ENCODE measurements at regions not wholly inside any gene's neighbourhood (a gene's known extent, or its start where the extent isn't known, plus 50 kb on each side); places are given as distances from the start of the nearest gene placed in this dataset.

GRCh38 chr15:35312344-35312743 lies 227.2 kb upstream of the NANOGP8 start:
- Histone ChIP-seq H3K36me3 (ENCODE audit: insufficient read depth, low read length) (no peaks in the 10 kb centered on the region), H3K9me3 (ENCODE audit: insufficient read depth, low read depth, low read length) (no peaks in the 10 kb centered on the region), H3F3A (ENCODE audit: low read depth) (no peaks in the 10 kb centered on the region), H3K4me1 (ENCODE audit: insufficient read depth, low read length, poor library complexity, severe bottlenecking) (no peaks in the 10 kb centered on the region), H3K27me3 (ENCODE audit: insufficient read depth, low read length, poor library complexity, severe bottlenecking) (no peaks in the 10 kb centered on the region), H3K4me3 (ENCODE audit: low read length, poor library complexity, severe bottlenecking) (no peak overlapping the region), H2AFZ (ENCODE audit: low read length) (no peak overlapping the region), H3K4me2 (ENCODE audit: low read depth, low read length, poor library complexity, severe bottlenecking) (no peak overlapping the region), H3K9me2 (replicated peaks; ENCODE audit: low read depth, low read length) (no peaks in the 10 kb centered on the region), H3K79me2 (ENCODE audit: insufficient read depth, low read length) (no peaks in the 10 kb centered on the region), H4K20me1 (ENCODE audit: insufficient read depth, low read length, poor library complexity, severe bottlenecking) (no peaks in the 10 kb centered on the region), H3K9ac (ENCODE audit: low read depth, low read length, poor library complexity, severe bottlenecking) (no peak overlapping the region)
- TF ChIP-seq EZH2phosphoT487 (IDR thresholded peaks at IDR 0.05; ENCODE audit: borderline replicate concordance) = no peak
- TF ChIP-seq, protein P1, sequence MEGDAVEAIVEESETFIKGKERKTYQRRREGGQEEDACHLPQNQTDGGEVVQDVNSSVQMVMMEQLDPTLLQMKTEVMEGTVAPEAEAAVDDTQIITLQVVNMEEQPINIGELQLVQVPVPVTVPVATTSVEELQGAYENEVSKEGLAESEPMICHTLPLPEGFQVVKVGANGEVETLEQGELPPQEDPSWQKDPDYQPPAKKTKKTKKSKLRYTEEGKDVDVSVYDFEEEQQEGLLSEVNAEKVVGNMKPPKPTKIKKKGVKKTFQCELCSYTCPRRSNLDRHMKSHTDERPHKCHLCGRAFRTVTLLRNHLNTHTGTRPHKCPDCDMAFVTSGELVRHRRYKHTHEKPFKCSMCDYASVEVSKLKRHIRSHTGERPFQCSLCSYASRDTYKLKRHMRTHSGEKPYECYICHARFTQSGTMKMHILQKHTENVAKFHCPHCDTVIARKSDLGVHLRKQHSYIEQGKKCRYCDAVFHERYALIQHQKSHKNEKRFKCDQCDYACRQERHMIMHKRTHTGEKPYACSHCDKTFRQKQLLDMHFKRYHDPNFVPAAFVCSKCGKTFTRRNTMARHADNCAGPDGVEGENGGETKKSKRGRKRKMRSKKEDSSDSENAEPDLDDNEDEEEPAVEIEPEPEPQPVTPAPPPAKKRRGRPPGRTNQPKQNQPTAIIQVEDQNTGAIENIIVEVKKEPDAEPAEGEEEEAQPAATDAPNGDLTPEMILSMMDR (conservative IDR thresholded peaks at IDR 0.05; ENCODE audit: low read length) = no peak

- H4K20me1 ChIP-seq (ENCODE audit: insufficient read depth, low read length, poor library complexity, severe bottlenecking) = no peaks in the 10 kb centered on the region
- H3K9me3 ChIP-seq (ENCODE audit: insufficient read depth, low read depth, low read length) = no peaks in the 10 kb centered on the region
- no peaks in the 10 kb centered on the region for H3K9me2 ChIP-seq (replicated peaks; ENCODE audit: low read depth, low read length)
- no peaks in the 10 kb centered on the region for H3K36me3 ChIP-seq (ENCODE audit: insufficient read depth, low read length)
- H3K4me3 ChIP-seq (ENCODE audit: low read length, poor library complexity, severe bottlenecking) = no peak overlapping the region
- TF ChIP-seq, protein P1 (conservative IDR thresholded peaks at IDR 0.05; ENCODE audit: low read length) = no peak
- no peak for TF ChIP-seq EZH2phosphoT487 (IDR thresholded peaks at IDR 0.05; ENCODE audit: borderline replicate concordance)
- no peaks in the 10 kb centered on the region for H3K79me2 ChIP-seq (ENCODE audit: insufficient read depth, low read length)
- H3F3A ChIP-seq (ENCODE audit: low read depth) = no peaks in the 10 kb centered on the region
- no peak overlapping the region for H3K9ac ChIP-seq (ENCODE audit: low read depth, low read length, poor library complexity, severe bottlenecking)
- H3K4me2 ChIP-seq (ENCODE audit: low read depth, low read length, poor library complexity, severe bottlenecking) = no peak overlapping the region
- H3K4me1 ChIP-seq (ENCODE audit: insufficient read depth, low read length, poor library complexity, severe bottlenecking) = no peaks in the 10 kb centered on the region
- no peak overlapping the region for H2AFZ ChIP-seq (ENCODE audit: low read length)
- no peaks in the 10 kb centered on the region for H3K27me3 ChIP-seq (ENCODE audit: insufficient read depth, low read length, poor library complexity, severe bottlenecking)
Observed at GRCh38 chr15:35311615-35312014, 226.5 kb upstream of the NANOGP8 start.

DNA sequence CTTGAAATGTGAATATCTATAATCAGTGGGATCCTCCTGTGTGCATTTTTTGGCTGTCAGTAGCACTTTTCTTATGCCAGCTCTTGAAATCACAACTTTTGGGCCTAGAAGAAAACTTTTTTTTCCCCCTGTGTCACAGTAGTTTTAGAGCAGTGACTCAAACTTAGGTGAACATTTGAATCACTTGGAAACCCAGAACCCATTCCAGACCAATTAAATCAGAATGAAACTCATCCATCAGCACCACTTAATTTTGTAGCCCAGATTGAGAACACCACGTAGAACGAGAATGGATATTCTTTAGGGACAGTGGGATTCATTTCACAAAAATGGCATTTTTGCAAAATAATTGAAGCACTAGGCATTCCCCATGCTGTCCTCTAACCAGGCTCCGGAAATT lies 224.8 kb upstream of the NANOGP8 start:
- H3K9me2 ChIP-seq (replicated peaks; ENCODE audit: low read depth, low read length) = no peaks in the 10 kb centered on the region
- no peaks in the 10 kb centered on the region for H4K20me1 ChIP-seq (ENCODE audit: insufficient read depth, low read length, poor library complexity, severe bottlenecking)
- H3K4me2 ChIP-seq (ENCODE audit: low read depth, low read length, poor library complexity, severe bottlenecking) = no peak overlapping the region
- TF ChIP-seq EZH2phosphoT487 (IDR thresholded peaks at IDR 0.05; ENCODE audit: borderline replicate concordance) = no peak
- TF ChIP-seq, protein P1 (conservative IDR thresholded peaks at IDR 0.05; ENCODE audit: low read length) = no peak
- no peak overlapping the region for H2AFZ ChIP-seq (ENCODE audit: low read length)
- H3K27me3 ChIP-seq (ENCODE audit: insufficient read depth, low read length, poor library complexity, severe bottlenecking) = no peaks in the 10 kb centered on the region
- peaks cover 16% of the 10 kb centered on the region for H3K4me1 ChIP-seq (ENCODE audit: insufficient read depth, low read length, poor library complexity, severe bottlenecking)
- no peaks in the 10 kb centered on the region for H3F3A ChIP-seq (ENCODE audit: low read depth)
- no peak overlapping the region for H3K9ac ChIP-seq (ENCODE audit: low read depth, low read length, poor library complexity, severe bottlenecking)
- no peaks in the 10 kb centered on the region for H3K79me2 ChIP-seq (ENCODE audit: insufficient read depth, low read length)
- H3K36me3 ChIP-seq (ENCODE audit: insufficient read depth, low read length) = no peaks in the 10 kb centered on the region
- no peaks in the 10 kb centered on the region for H3K9me3 ChIP-seq (ENCODE audit: insufficient read depth, low read depth, low read length)
- no peak overlapping the region for H3K4me3 ChIP-seq (ENCODE audit: low read length, poor library complexity, severe bottlenecking)
